H1 (cell line): ENCODE measurements at regions not wholly inside any gene's neighbourhood (a gene's known extent, or its start where the extent isn't known, plus 50 kb on each side); places are given as distances from the start of the nearest gene placed in this dataset.

Source experiments
- CTCF ChIA-PET: fragments of 300-600 bp; sonication (Branson Sonifier 250); formaldehyde crosslinking; loops from one replicate; lab custom pipeline; 2021; ENCODE audit not compliant: partially characterized antibody; lab: Charles Lee
- POLR2A ChIA-PET: fragments of 300-600 bp; sonication (Branson Sonifier 250); formaldehyde crosslinking; loops from one replicate; lab custom pipeline; 2021; ENCODE audit warnings: inconsistent platforms; ENCODE audit not compliant: partially characterized antibody; lab: Charles Lee
- DNase-seq, 2 experiments: peaks; one replicate each; pipeline versions ENCODE4 v3.0.0 to v3.0.0-alpha.2; 2010 to 2022; ENCODE audit warnings: low spot score in 2 of 2, low read depth in 1 of 2, mixed read lengths in 1 of 2
- FAIRE-seq: peaks from 2 replicates; lab custom pipeline; 2011; peaks lifted over from hg19 to GRCh38; lab: Jason Lieb, UNC
- H2AFZ ChIP-seq: 2 replicates; pipeline ENCODE4 v1.8.1; 2012; ENCODE audit warnings: low read length, inconsistent platforms
- H2AK5ac ChIP-seq: 2 replicates; pipeline ENCODE4 v1.6.1; 2013; ENCODE audit warnings: low read depth, low read length
- H2BK120ac ChIP-seq: replicated peaks from 2 replicates; pipeline ENCODE3; 2013; ENCODE audit warnings: low read depth, low read length, inconsistent platforms
- H2BK12ac ChIP-seq: 2 replicates; pipeline ENCODE4 v1.6.1; 2013; ENCODE audit warnings: low read depth, low read length
- H2BK15ac ChIP-seq: 2 replicates; pipeline ENCODE4 v1.6.1; 2013; ENCODE audit warnings: low read length
- H2BK20ac ChIP-seq: 2 replicates; pipeline ENCODE4 v1.6.1; 2013; ENCODE audit warnings: low read length
- H2BK5ac ChIP-seq: 2 replicates; pipeline ENCODE4 v1.6.1; 2013; ENCODE audit warnings: low read depth, low read length
- H3K14ac ChIP-seq: 2 replicates; pipeline ENCODE4 v1.6.1; 2013; ENCODE audit warnings: inconsistent platforms; ENCODE audit not compliant: insufficient read length
- H3K18ac ChIP-seq: 2 replicates; pipeline ENCODE4 v1.6.1; 2013; ENCODE audit warnings: low read length; ENCODE audit errors: extremely low read depth
- H3K23ac ChIP-seq: 2 replicates; pipeline ENCODE4 v1.6.1; 2013; ENCODE audit warnings: inconsistent platforms; ENCODE audit not compliant: insufficient read length
- H3K23me2 ChIP-seq: 2 replicates; pipeline ENCODE4 v1.6.1; 2013; ENCODE audit warnings: low read depth, low read length
- H3K27ac ChIP-seq: 2 replicates; pipeline ENCODE4 v1.6.1; 2011; ENCODE audit warnings: low read depth, low read length, inconsistent platforms
- H3K27me3 ChIP-seq, 4 experiments: replicated peaks in 1 of 4; 1 replicate in 1 of 4; 2 replicates in 3 of 4; pipeline versions ENCODE4 v1.6.1 to v1.8.1; 2011 to 2013; ENCODE audit warnings: low read length in 3 of 4, mild to moderate bottlenecking in 3 of 4, inconsistent platforms in 2 of 4, mixed read lengths in 2 of 4, moderate library complexity in 1 of 4; ENCODE audit not compliant: control insufficient read depth in 3 of 4, insufficient read depth in 3 of 4; ENCODE audit errors: extremely low read depth in 1 of 4
- H3K36me3 ChIP-seq, 4 experiments: 2 replicates each; pipeline versions ENCODE4 v1.6.1 to v1.8.1; 2011 to 2013; ENCODE audit warnings: mild to moderate bottlenecking in 4 of 4, low read length in 3 of 4, moderate library complexity in 2 of 4, control low read depth in 1 of 4, inconsistent platforms in 1 of 4; ENCODE audit not compliant: insufficient read depth in 4 of 4, control insufficient read depth in 2 of 4
- H3K4ac ChIP-seq: replicated peaks from 2 replicates; pipeline ENCODE3; 2013; ENCODE audit warnings: low read length, low read depth, mixed read lengths, inconsistent platforms; ENCODE audit not compliant: insufficient read length
- H3K4me1 ChIP-seq, 4 experiments: replicated peaks in 1 of 4; 1 replicate in 1 of 4; 2 replicates in 3 of 4; pipeline versions ENCODE4 v1.6.1 to v1.8.1; 2011 to 2013; ENCODE audit warnings: low read length in 3 of 4, inconsistent platforms in 2 of 4, mixed read lengths in 1 of 4; ENCODE audit not compliant: insufficient read depth in 4 of 4, control insufficient read depth in 3 of 4
- H3K4me2 ChIP-seq, 2 experiments: 2 replicates each; pipeline versions ENCODE4 v1.6.1 to v1.8.1; 2011 to 2013; ENCODE audit warnings: low read depth in 2 of 2, low read length in 2 of 2, control low read depth in 1 of 2, inconsistent platforms in 1 of 2, mild to moderate bottlenecking in 1 of 2; ENCODE audit not compliant: insufficient read depth in 1 of 2
- H3K4me3 ChIP-seq, 4 experiments: fragments of 200-600, 300-600 bp in 1 of 4; sonication (generic), shearing (Covaris generic), sonication (Bioruptor Twin) in 1 of 4; 2 replicates each; pipeline versions ENCODE4 v1.5.1 to v1.8.1; 2011 to 2016; ENCODE audit warnings: low read length in 4 of 4, low read depth in 3 of 4, control low read depth in 2 of 4, inconsistent platforms in 2 of 4, mild to moderate bottlenecking in 2 of 4, mixed read lengths in 1 of 4, moderate library complexity in 1 of 4; ENCODE audit not compliant: insufficient read depth in 2 of 4; ENCODE audit errors: extremely low read depth in 1 of 4
- H3K56ac ChIP-seq: replicated peaks from 2 replicates; pipeline ENCODE3; 2013; ENCODE audit warnings: low read depth, mild to moderate bottlenecking, mixed read lengths, low read length, inconsistent platforms; ENCODE audit not compliant: insufficient read length
- H3K79me1 ChIP-seq: 2 replicates; pipeline ENCODE4 v1.6.1; 2013; ENCODE audit warnings: low read depth, low read length, control low read depth
- H3K79me2 ChIP-seq, 2 experiments: 2 replicates each; pipeline versions ENCODE4 v1.6.1 to v1.8.1; 2012 to 2013; ENCODE audit warnings: low read length in 2 of 2, mild to moderate bottlenecking in 2 of 2, inconsistent platforms in 1 of 2; ENCODE audit not compliant: insufficient read depth in 2 of 2, control insufficient read depth in 1 of 2
- H3K9ac ChIP-seq, 4 experiments: replicated peaks in 1 of 4; 1 replicate in 1 of 4; 2 replicates in 3 of 4; pipeline versions ENCODE4 v1.6.1 to v1.8.1; 2011 to 2013; ENCODE audit warnings: low read depth in 3 of 4, low read length in 3 of 4, control low read depth in 2 of 4, mild to moderate bottlenecking in 2 of 4, moderate library complexity in 2 of 4, inconsistent platforms in 1 of 4; ENCODE audit errors: extremely low read depth in 1 of 4
- H3K9me3 ChIP-seq, 2 experiments: 2 replicates each; pipeline versions ENCODE4 v1.6.1 to v1.8.1; 2012 to 2013; ENCODE audit warnings: mild to moderate bottlenecking in 2 of 2, moderate library complexity in 2 of 2, control low read depth in 1 of 2, inconsistent platforms in 1 of 2, low read depth in 1 of 2, low read length in 1 of 2, mixed read lengths in 1 of 2; ENCODE audit not compliant: insufficient read depth in 2 of 2
- H4K20me1 ChIP-seq, 2 experiments: replicated peaks in 1 of 2; 2 replicates each; pipeline versions ENCODE3 to v1.8.1; 2011 to 2013; ENCODE audit warnings: inconsistent platforms in 2 of 2, low read length in 2 of 2, mild to moderate bottlenecking in 1 of 2; ENCODE audit not compliant: insufficient read depth in 2 of 2, control insufficient read depth in 1 of 2
- H4K5ac ChIP-seq: 2 replicates; pipeline ENCODE4 v1.6.1; 2013; ENCODE audit warnings: low read length, low read depth, mixed read lengths, inconsistent platforms; ENCODE audit not compliant: insufficient read length
- H4K8ac ChIP-seq: 2 replicates; pipeline ENCODE4 v1.8.0; 2013; ENCODE audit warnings: mild to moderate bottlenecking, moderate library complexity, low read length, inconsistent platforms; ENCODE audit not compliant: insufficient read depth; ENCODE audit errors: extremely low read depth
- H4K91ac ChIP-seq: replicated peaks from 2 replicates; pipeline ENCODE3; 2013; ENCODE audit warnings: low read length, mixed read lengths, inconsistent platforms; ENCODE audit not compliant: insufficient read length
- POLR2A ChIP-seq, 2 experiments: IDR thresholded peaks; 1 replicate in 1 of 2; 2 replicates in 1 of 2; pipeline ENCODE4 v1.6.1; 2011; ENCODE audit warnings: low read depth in 2 of 2, low read length in 2 of 2, mild to moderate bottlenecking in 2 of 2; ENCODE audit errors: control extremely low read depth in 1 of 2
- RBBP5 ChIP-seq: IDR thresholded peaks from 2 replicates; pipeline ENCODE4 v1.7.1; 2012; ENCODE audit warnings: low read depth, mild to moderate bottlenecking, inconsistent platforms, low read length, moderate library complexity, borderline replicate concordance
- WGBS, 2 experiments: shearing (Covaris generic) in 1 of 2; methylation state at CpG; one replicate each; pipeline versions ENCODE4 v1.1.6 to v1.1.7; 2013 to 2015; ENCODE audit warnings: low lambda C conversion rate in 2 of 2, mixed read lengths in 2 of 2, inconsistent platforms in 1 of 2, low coverage in 1 of 2, missing lambda C conversion rate in 1 of 2; ENCODE audit not compliant: insufficient replicate concordance in 2 of 2, insufficient coverage in 1 of 2, insufficient read length in 1 of 2; ENCODE audit errors: extremely low coverage in 1 of 2, missing lambda C conversion rate in 1 of 2; 5-methylcytosine and 5-hydroxymethylcytosine counted together

GRCh38 chr11:23746896-23747295 lies 750.0 kb upstream of the LUZP2 start:
- no peaks in the 10 kb centered on the region for H3K9me3 ChIP-seq
- DNase-seq: no peak
- no peak overlapping the region for H2BK12ac ChIP-seq
- FAIRE-seq: no peak
- no peak overlapping the region for H3K4me2 ChIP-seq
- H4K91ac ChIP-seq: no peak overlapping the region
- no peaks in the 10 kb centered on the region for H3K36me3 ChIP-seq
- no peak overlapping the region for H3K9ac ChIP-seq
- no peak overlapping the region for H2AK5ac ChIP-seq
- H3K23me2 ChIP-seq: no peaks in the 10 kb centered on the region
- no peak overlapping the region for H3K18ac ChIP-seq
- H2BK120ac ChIP-seq: no peak overlapping the region
- H3K23ac ChIP-seq: no peak overlapping the region
- H3K27ac ChIP-seq: no peak overlapping the region
- POLR2A ChIA-PET: no interaction called here
- H4K20me1 ChIP-seq: no peaks in the 10 kb centered on the region
- no peaks in the 10 kb centered on the region for H3K4me1 ChIP-seq
- H2AFZ ChIP-seq: no peak overlapping the region
- H3K4ac ChIP-seq: no peak overlapping the region
- H3K27me3 ChIP-seq: no peaks in the 10 kb centered on the region
- no peaks in the 10 kb centered on the region for H3K79me1 ChIP-seq
- no peaks in the 10 kb centered on the region for H3K79me2 ChIP-seq
- no peak for TF ChIP-seq POLR2A (IDR thresholded peaks at IDR 0.05; ENCODE audit: control extremely low read depth in 1 of 2, low read depth in 2 of 2, low read length in 2 of 2)
- no peak for TF ChIP-seq RBBP5
- H2BK20ac ChIP-seq: no peak overlapping the region
- CTCF ChIA-PET: no interaction called here
- H4K8ac ChIP-seq: no peak overlapping the region
- no peak overlapping the region for H3K14ac ChIP-seq
- no peak overlapping the region for H4K5ac ChIP-seq
- no peak overlapping the region for H2BK5ac ChIP-seq
- no peak overlapping the region for H3K4me3 ChIP-seq
- WGBS, 2 experiments: 85% methylated on average over 1 of the region's 1 CpG; no CpG with 5 or more reads in 1 of the 2 experiments
- no peak overlapping the region for H3K56ac ChIP-seq
- H2BK15ac ChIP-seq: no peak overlapping the region
